Neutrophil (primary cell): ENCODE measurements at regions not wholly inside any gene's neighbourhood (a gene's known extent, or its start where the extent isn't known, plus 50 kb on each side); places are given as distances from the start of the nearest gene placed in this dataset.

Experiments used
- H3K27ac ChIP-seq: fragments of 200-600 bp; sonication (generic); 2 replicates; pipeline ENCODE4 v1.5.1; 2016; ENCODE audit warnings: mild to moderate bottlenecking, moderate library complexity
- H3K27me3 ChIP-seq: fragments of 200-600 bp; sonication (generic); 2 replicates; pipeline ENCODE4 v1.6.0; 2016; ENCODE audit warnings: mild to moderate bottlenecking
- H3K36me3 ChIP-seq: fragments of 200-600 bp; sonication (generic); 2 replicates; pipeline ENCODE4 v1.5.1; 2017
- H3K4me1 ChIP-seq, 2 experiments: fragments of 200-600 bp in 1 of 2; sonication (generic) in 1 of 2; 1 replicate in 1 of 2; 2 replicates in 1 of 2; pipeline versions ENCODE4 v1.5.1 to v1.6.1; 2013 to 2016; ENCODE audit warnings: low read depth in 1 of 2, low read length in 1 of 2, mild to moderate bottlenecking in 1 of 2, moderate library complexity in 1 of 2; ENCODE audit not compliant: control insufficient read depth in 1 of 2, insufficient read depth in 1 of 2
- H3K4me3 ChIP-seq, 2 experiments: fragments of 200-600 bp in 1 of 2; sonication (generic) in 1 of 2; 1 replicate in 1 of 2; 2 replicates in 1 of 2; pipeline ENCODE4 v1.5.1; 2013 to 2016; ENCODE audit warnings: low read depth in 1 of 2, low read length in 1 of 2, mild to moderate bottlenecking in 1 of 2, moderate library complexity in 1 of 2
- H3K9me3 ChIP-seq: fragments of 200-600 bp; sonication (generic); 2 replicates; pipeline ENCODE4 v1.5.1; 2016
- TF ChIP-seq, protein P1 (sequence below): fragments of 200-600 bp; sonication (generic); IDR thresholded peaks from 2 replicates; pipeline ENCODE4 v1.5.1; 2016; ENCODE audit warnings: antibody characterized with exemption

DNA sequence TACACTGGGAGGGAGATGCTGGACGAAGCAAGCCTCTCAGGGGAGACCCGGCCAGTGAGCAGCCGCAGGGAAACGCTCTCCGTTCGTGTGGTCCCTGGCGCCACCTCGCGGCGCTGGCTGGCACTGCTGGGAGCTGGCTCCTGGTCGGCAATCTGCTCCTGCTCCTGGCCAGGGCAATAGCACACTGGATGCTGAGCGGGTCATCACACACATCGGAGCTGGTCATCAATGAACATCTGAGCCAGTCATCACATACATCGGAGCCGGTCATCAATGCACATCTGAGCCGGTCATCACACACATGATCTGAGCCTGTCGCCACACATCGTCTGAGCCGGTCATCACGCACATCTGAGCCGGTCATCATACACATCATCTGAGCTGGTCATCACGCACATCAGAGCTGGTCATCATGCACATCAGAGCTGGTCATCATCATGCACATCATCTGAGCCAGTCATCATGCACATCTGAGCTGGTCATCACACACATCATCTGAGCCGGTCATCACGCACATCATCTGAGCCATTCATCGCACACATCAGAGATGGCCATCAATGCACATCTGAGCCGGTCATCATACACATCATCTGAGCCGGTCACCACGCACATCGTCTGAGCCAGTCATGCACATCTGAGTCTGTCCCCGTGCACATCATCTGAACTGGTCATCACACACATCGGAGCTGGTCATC is 217.3 kb downstream of the RBFOX3 start:
- Histone ChIP-seq H3K27ac (no peak overlapping the region), H3K9me3 (no peaks in the 10 kb centered on the region), H3K36me3 (no peaks in the 10 kb centered on the region), H3K27me3 (peaks cover 52% of the 10 kb centered on the region), H3K4me3 (no peak overlapping the region), H3K4me1 (no peaks in the 10 kb centered on the region)
- TF ChIP-seq, protein P1, sequence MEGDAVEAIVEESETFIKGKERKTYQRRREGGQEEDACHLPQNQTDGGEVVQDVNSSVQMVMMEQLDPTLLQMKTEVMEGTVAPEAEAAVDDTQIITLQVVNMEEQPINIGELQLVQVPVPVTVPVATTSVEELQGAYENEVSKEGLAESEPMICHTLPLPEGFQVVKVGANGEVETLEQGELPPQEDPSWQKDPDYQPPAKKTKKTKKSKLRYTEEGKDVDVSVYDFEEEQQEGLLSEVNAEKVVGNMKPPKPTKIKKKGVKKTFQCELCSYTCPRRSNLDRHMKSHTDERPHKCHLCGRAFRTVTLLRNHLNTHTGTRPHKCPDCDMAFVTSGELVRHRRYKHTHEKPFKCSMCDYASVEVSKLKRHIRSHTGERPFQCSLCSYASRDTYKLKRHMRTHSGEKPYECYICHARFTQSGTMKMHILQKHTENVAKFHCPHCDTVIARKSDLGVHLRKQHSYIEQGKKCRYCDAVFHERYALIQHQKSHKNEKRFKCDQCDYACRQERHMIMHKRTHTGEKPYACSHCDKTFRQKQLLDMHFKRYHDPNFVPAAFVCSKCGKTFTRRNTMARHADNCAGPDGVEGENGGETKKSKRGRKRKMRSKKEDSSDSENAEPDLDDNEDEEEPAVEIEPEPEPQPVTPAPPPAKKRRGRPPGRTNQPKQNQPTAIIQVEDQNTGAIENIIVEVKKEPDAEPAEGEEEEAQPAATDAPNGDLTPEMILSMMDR, result peak; percentile 22

DNA sequence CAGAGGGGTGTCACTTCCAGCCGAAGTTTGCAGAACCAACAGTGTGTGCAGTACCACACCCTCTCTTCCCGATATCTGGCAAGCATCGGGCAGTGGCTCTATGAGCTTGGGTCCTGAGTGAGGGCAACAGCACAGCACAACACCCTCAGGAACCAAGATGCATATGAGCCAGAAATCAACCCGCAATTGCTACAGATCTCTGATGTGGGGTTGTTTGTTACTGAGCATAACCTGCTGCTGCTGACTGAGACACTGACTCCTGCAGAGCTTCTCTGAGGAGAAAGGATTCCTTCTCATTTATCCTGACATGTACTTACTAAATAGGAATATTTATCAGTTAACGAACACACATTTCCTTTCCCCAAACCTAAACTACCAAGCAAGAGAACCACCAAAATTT is 218.3 kb downstream of the RBFOX3 start:
- TF ChIP-seq, protein P1, result no peak
- no peaks in the 10 kb centered on the region for H3K4me1 ChIP-seq
- peaks cover 56% of the 10 kb centered on the region for H3K27me3 ChIP-seq

DNA sequence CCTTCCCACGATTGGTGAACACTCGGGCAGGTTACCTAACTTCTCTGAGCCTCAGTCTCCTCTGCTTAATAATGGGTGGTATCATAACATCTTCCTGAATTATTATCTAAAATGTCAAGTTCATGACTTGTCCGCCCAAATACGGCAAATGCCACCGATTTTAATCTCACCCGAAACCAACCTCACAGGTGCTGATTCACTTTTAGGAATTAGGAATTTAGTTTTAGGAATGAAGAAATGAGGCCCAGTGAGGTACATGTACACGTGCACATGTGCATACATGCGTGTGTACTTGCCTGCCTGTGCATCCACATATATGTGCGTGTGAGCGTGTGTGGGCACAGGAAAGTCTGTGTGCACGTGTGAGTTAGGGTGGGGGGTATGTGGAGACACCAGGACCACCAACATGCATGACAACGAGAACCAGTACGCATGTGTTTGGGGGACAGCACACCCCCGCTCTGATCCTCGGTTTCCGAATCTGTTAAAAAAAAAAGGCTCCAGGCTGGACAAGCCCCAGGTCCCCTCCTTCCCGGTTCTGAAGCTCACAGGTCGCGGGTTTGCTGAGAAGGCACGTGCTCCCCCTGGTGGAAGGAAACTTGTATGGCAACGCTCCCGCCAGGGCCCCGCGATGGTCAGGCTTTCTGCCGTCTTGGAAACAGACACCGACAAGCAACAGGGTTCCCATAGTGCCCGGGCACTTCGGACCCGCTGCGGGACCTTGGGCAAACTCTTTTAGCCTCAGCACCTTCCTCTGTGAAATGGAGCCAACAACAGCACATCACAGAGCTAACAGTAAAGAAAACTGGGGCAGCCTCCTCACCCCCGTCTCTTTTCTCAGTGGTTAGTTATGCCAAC is 219.2 kb downstream of the RBFOX3 start:
- no peaks in the 10 kb centered on the region for H3K4me1 ChIP-seq
- TF ChIP-seq, protein P1, result peak; percentile 63
- no peaks in the 10 kb centered on the region for H3K9me3 ChIP-seq
- H3K27ac ChIP-seq, result no peak overlapping the region
- peaks cover 58% of the 10 kb centered on the region for H3K27me3 ChIP-seq
- no peaks in the 10 kb centered on the region for H3K36me3 ChIP-seq
- H3K4me3 ChIP-seq, result no peak overlapping the region

More for the DNA sequence above, 218.3 kb downstream of the RBFOX3 start:
- H3K27ac ChIP-seq, result no peak overlapping the region
- no peak overlapping the region for H3K4me3 ChIP-seq
- no peaks in the 10 kb centered on the region for H3K9me3 ChIP-seq
- H3K36me3 ChIP-seq, result no peaks in the 10 kb centered on the region

DNA sequence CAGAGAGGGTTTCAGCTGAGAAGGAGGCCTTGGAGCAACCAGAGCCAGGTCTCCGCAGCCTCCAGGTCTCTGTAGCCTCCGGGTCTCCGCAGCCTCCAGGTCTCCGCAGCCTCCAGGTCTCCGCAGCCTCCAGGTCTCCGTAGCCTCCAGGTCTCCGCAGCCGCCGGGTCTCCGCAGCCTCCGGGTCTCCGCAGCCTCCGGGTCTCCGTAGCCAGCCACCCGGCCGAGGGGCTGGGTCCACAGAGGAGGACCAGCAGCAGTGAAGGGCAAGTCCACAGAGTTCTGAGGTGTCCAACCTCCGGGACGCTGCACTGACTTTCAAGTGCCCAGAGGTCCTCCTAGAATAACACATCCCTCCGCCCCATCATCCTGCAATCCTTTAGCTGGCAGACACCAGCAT is 221.0 kb downstream of the RBFOX3 start:
- H3K4me3 ChIP-seq, result no peak overlapping the region
- peaks cover 58% of the 10 kb centered on the region for H3K27me3 ChIP-seq
- no peak overlapping the region for H3K27ac ChIP-seq
- H3K4me1 ChIP-seq, result no peaks in the 10 kb centered on the region
- H3K36me3 ChIP-seq, result no peaks in the 10 kb centered on the region
- H3K9me3 ChIP-seq, result no peaks in the 10 kb centered on the region
- TF ChIP-seq, protein P1, result no peak

DNA sequence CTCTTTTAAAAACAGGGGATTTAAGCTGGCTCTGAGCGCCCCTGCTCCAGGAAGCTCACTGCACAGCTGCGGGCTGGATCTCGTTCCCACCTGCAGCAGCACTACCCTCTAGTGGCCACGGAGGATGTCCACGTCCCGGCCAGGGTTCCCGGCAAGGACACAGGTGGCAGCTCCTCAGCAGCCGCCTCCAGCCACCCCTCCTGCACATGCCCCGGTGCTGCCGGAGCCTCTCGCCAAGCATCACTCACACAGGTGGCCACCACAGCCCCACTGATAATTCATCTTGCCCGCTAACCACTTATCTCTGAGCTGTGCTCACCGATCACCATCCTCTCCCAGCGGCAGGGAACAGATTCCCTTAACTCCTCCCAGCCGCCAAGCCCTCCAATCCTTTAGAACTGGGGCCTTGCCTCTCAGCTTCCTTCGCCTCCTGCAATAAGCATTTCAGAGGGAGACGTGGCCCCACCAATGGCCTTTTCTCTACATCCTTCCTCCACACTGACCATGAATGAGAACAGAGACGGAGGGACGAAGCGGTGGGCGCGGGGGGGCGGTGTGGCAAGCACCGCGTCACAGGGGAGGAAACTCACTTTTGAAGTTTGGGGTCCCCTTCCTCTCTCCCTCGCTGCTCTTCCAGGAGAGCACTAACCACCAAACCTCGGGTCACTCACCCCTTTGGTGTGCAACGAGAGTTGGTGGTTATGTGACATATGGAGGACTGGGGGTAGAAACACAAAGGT is 222.1 kb downstream of the RBFOX3 start:
- Histone ChIP-seq H3K36me3 (no peaks in the 10 kb centered on the region), H3K27me3 (peaks cover 58% of the 10 kb centered on the region)

More for the DNA sequence above, 222.1 kb downstream of the RBFOX3 start:
- no peaks in the 10 kb centered on the region for H3K9me3 ChIP-seq
- H3K27ac ChIP-seq, result no peak overlapping the region
- H3K4me3 ChIP-seq, result no peak overlapping the region
- no peaks in the 10 kb centered on the region for H3K4me1 ChIP-seq
- TF ChIP-seq, protein P1, result no peak
